ENCODE measurements at regions not wholly inside any gene's neighbourhood (a gene's known extent, or its start where the extent isn't known, plus 50 kb on each side); places are given as distances from the start of the nearest gene placed in this dataset.

DNA sequence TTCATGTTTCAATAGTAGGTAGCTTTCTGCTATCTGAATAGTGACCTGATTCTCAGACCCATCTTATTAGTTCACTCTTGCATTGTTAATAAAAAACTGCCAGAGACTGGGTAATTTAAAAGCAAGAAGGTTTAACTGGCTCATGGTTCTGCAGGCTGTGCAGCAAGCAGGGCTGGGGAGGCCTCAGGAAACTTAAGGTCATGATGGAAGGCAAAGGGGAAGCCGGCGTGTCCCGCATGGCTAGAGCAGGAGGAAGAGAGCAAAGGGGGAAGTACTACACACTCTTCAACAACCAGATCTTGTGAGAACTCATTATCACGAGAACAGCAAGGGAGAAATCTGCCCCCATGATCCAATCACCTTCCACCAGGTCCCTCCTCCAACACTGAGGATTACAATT is 185.2 kb upstream of the PITRM1 start:
- DNase-seq (ENCODE audit: low read depth in 2 of 3, low spot score in 2 of 3) = no peak

DNA sequence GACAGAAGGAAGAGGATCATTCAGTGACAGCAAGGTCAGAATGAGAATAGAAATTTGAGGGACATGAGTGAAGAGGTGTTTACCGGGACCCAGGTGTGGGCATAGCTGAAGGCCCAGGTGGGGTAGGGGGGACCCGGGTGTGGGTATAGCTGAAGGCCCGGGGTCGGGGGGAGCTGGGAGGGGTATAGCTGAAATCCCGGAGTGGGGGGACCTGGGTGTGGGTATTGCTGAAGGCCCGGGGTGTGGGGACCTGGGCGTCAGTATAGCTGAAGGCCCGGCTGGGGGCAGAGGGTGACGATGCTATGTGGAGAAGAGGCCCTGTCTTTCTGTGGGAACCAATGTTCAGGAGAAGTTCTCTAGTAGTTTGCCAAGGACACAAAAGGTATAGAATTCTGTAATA is 183.0 kb upstream of the PITRM1 start:
- no peak for DNase-seq (ENCODE audit: low read depth in 2 of 3, low spot score in 2 of 3)

DNA sequence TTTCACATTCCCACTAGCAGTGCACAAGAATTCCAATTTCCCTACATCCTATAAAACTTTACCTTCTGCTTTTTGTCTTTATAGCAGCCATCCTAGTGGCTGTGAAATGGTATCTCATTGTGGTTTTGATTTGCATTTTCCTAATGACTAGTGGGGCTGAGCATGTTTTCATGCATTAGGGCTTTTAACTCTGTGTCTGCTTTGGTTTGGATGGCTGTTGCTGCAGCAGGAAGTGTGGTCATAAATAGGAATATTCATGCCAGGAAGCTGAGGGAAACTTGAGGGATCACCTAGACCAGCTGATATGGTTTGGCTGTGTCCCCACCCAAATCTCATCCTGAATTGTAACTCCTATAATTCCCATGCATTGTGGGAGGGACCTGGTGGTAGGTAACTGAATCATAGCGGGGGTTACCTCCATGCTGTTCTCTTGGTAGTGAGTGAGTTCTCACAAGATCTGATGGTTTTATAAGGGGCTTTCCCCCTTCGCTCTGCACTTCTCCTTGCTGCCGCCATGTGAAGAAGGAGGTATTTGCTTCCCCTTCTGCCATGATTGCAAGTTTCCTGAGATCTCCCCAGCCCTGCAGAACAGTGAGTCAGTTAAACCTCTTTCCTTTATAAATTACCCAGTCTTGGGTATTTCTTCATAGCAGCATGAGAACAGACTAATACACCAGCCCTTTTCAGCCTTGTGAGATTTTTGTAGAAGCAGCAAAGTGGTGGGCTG is 181.8 kb upstream of the PITRM1 start:
- DNase-seq (ENCODE audit: low read depth in 2 of 3, low spot score in 2 of 3) = no peak

DNA sequence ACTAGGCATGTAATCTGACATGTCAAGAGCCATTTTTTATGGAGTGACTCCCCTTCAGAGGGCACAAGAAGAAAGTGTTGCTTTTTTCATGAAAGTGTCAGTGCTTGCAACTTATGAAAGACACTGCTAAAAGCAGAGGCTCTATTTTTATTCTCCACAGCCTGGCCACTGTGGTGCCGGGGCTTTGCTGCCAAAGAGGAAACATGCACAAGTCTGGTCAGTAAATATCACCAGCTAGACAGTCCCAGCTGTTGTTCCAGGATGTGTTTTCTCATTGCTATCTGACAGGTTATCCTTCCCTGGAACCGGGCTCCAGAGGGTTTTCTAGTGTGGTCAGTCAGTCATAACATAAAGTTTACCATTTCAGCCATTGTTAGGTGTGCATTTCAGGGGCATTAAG is 180.7 kb upstream of the PITRM1 start:
- no peak for DNase-seq (ENCODE audit: low read depth in 2 of 3, low spot score in 2 of 3)

DNA sequence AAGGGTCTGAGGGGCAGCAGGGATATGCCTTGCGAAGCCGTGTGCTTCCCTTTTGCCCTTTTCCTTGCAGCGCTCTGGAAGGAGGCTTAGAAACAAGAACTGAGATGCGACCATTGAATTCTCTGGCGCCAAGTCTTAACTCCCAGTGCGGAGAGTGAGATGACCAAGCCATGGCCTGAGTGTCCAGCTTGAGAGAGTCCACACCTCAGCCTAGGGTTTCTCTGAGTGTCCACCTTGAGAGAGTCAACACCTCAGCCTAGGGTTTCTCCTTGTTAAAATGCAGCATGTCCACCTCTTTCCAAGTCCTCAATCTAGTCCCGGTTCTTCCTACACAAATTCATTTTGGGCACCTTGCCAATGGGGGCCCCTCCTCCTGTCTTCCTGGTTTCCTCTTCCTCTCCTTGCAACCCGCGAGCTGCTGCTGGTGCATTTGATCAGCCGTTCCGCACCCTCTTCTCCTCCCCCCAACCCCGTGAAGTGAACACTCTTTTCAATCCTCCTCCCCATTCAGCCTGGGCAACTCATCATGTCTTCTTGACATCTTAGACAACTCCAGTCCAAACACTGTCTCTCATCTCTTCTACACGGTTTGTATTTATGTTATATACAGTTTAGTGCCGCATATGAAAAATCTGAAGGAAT is 178.2 kb upstream of the PITRM1 start:
- DNase-seq (ENCODE audit: low read depth in 2 of 3, low spot score in 2 of 3) = no peak

DNA sequence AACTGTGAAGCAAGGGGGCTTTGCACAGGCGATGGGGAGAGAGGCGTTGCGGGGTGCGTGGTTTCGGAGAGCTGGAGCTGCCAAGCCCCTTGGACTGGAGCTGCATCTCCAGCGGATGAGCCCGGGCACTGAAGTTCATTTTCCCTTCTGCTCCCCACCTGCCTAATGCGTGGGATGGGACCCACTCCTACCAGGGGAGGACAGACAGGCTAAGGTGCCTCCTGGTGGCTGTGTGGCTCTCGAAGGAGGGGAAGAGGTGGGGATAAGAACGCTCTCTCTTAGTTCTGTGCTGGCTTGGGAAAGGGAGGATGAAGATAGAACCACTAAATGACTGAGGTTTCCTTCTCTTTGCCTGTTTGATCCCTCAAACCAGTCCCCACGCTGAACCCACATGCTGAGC is 177.6 kb upstream of the PITRM1 start:
- no peak for DNase-seq (ENCODE audit: low read depth in 2 of 3, low spot score in 2 of 3)

DNA sequence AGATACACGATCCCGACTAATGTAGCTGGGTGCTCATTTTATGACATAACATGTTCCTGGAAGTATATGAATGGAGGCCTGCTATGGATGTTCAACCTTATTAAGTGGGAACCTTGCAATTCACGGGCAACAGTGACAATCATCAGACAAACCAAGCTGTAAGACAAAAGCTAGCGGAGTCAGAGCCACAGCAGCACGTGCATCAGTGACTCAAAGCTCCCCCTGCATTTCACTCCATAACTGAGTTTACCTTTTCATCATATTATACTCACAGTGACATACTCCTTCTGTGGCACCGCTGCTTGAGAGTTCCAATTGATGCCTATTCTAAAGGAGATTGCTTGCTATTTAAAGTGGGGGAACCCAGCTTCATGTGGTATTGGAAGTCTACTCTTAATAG is 176.0 kb upstream of the PITRM1 start:
- no peak for DNase-seq (ENCODE audit: low read depth in 2 of 3, low spot score in 2 of 3)

DNA sequence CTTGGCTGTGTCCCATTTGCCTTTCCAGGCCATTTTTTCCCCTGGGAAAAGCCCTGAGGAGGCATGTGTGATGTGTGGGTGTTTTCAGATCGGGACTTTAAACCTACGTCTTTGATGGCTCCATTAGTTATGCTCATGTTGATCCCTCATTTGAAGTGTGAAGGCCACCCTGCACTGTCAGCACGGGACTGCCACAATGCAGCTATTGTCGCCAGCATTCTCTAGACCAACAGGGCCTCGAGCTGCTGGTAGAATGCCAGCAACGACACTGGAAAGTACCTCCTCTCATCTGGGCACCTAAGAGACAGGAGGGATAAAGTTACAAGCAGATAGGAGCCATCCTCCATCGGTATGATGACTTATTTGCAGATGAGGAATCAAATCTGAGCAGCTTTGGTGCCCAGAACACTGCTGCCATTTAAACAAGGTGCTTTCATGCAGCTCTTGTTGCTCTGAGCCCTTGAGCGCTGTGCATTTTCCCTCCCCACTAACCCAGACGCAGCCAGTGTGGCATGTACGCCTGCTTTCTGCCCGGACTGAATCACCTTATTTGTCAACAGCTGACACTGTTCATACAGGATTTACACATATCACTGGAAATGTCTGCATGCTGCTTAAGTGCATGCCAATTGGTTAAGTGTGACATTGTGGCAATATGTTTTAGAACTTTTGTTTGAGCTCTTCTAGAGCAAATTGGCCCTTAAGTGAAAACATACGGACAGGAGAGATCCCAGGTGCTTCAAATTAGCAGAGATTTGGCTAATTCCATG is 175.0 kb upstream of the PITRM1 start:
- no peak for DNase-seq (ENCODE audit: low read depth in 2 of 3, low spot score in 2 of 3)

DNA sequence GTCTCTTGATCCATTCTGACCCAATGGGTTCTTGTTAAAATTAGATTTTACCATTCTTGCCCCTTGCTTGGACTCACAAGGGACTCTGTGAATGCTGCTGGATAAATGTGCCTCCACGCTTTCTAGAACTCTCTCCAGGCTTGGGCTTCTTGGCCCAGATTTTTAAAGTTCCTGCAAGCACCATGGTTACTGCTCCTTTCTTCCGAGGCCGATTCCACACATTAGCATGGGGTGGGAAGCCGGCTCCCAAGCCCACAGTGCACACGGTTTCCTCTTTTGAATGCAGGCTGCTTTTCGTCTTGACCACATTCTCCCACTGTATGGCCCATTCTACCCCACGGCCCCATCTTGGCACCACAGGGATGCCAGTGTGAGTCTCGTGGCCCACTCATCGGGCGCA is 174.3 kb upstream of the PITRM1 start:
- DNase-seq (ENCODE audit: low read depth in 2 of 3, low spot score in 2 of 3) = no peak

DNA sequence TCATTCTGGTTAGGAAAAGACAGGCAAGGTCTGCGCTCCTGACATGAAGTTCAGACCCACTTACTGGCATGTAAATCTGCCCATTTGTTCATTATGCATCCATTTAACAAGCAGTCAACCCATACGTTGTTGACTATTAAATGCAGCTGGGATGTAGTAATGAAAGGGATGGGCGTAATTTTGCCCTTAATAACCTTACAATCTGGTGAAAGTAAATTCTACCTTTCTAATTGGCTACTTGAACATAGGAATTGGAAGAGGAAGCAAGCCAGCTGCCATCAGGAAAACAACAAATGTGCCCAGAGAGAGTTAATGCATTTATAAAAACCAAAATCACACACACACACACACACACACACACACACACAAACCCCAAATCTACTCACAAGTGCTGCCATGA is 170.2 kb upstream of the PITRM1 start:
- DNase-seq (ENCODE audit: low read depth in 2 of 3, low spot score in 2 of 3) = no peak

DNA sequence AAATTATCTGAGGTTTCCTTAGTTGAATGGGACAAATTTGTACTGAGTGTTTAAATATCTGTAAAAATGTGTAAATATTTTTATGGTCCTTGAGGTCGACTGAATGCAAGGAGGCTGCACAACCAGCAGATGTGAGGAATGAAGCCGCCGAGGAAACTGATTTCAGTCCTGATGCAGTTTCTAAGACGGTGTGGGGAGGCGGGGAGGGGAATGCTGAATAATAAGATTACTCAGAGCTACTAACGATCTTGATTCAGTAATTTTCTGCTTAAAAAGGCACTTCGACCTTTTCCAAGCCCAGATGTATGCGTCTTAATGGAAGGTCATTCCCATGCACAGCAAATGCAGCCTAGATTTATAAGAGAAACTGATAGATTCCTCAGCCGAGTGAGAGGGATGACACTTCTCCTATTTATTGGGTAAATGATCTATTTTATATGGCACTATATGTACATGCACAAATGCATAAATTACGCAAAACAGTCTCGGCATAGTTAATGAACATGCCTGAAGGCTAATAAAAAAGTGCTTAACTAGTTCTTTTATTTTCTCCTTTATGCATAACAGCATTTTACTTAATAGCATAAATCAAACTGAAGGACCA is 167.6 kb upstream of the PITRM1 start:
- no peak for DNase-seq (ENCODE audit: low read depth in 2 of 3, low spot score in 2 of 3)

DNA sequence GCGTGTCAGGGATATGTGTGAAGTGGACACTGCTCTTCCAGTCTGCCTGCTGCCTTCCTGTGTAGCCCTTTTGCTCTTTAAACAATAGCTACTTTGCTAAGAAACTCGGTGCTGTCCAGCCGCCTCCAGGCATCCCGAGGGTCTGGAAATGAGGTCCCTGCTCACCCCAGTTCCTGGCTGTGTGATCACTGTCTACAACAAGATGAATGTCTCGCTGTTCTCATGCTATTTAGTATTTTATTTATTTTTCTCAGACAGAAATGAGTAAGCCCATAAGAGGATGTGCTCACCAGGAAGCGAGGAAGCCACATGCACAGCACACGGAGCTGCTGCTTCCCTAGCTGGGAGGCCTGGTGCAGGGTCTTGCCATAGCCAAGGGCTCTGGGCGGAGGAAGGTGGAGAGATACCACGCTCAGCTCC is 167.0 kb upstream of the PITRM1 start:
- DNase-seq (ENCODE audit: low read depth in 2 of 3, low spot score in 2 of 3) = no peak

DNA sequence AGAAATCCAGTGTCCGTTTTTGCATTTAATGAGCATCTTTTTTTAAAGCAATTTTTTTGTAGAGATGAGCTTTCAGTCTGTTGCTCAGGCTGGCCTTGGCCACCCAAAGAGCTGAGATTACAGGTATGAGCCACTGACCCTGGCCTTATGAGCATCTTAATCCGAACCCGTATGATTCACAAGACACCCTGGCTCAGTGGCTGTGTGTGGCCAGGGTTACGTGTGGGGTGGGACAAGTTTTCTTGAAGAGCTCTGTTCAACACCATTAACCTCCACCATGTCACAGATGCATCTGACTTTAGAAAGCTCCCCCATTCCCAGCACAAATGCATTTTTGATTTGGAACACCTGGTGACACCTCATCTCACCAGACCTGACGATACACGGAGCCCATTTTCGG is 166.5 kb upstream of the PITRM1 start:
- no peak for DNase-seq (ENCODE audit: low read depth in 2 of 3, low spot score in 2 of 3)

DNA sequence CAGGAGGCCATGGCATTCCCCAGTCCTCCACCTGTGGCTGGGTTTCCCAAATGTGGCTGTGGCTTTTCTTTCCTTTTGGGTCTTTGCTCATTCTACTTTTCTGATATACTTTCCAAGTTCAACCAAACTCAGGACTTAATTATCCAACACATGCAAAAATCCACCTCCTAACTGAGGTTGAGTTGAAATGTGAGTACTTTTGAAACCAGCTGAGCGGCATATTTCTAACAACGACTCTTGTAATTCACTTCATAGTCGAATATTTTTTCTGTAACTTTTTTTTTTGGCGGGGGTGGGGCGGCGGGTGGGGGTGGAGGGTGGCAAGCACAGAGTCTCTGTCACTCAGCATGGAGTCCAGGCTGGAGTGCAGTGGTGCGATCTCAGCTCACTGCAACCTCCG is 165.2 kb upstream of the PITRM1 start:
- DNase-seq (ENCODE audit: low read depth in 2 of 3, low spot score in 2 of 3) = no peak

DNA sequence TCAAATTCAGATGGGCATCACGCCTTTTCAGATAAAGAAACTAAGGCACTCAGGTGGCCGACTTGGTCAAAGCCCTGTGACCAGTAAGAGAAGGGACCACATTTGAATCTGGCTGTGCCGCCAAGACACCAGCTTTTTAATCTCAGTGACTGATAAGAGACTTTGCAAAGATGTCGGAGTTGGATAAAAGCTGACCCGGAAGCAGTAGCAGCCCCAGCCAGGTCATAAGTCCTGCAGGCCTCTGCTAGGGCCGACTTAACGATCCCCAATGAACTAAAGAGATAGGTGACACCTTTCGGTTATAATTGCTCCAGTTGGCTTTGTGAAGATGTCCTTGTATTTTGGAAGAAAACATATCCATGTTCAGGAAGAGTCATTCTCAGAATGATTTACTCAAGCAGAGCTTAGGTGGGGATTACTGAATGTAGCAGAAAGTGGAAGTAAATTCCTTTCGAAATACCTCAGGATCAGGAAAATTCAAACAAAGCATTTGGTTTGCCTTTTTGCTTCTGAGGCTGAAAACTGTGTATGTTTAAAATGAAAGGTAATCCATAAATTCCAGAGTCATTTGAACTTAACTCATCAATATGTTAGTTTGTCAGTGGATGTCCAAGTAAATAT is 164.2 kb upstream of the PITRM1 start:
- no peak for DNase-seq (ENCODE audit: low read depth in 2 of 3, low spot score in 2 of 3)

DNA sequence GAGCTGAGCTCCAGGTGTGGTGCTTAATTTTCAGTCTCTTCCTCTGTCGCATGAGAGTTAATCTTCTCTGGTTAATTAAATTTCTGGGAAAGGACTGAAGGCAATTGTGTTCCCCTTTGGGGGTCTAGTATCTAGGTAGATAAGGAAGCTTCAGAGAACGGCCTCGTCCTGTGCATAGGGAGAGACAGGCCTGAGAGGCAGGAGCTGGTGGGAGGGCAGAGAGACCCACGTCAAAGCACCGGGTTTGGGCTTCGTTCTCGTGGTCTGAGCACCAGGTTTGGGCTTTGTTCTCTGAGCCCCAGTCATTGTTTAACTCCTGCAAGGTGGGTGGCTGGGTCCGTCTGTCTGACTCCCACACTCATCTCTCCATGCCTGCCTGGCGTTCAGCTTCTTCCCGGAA is 160.8 kb upstream of the PITRM1 start:
- no peak for DNase-seq (ENCODE audit: low read depth in 2 of 3, low spot score in 2 of 3)

DNA sequence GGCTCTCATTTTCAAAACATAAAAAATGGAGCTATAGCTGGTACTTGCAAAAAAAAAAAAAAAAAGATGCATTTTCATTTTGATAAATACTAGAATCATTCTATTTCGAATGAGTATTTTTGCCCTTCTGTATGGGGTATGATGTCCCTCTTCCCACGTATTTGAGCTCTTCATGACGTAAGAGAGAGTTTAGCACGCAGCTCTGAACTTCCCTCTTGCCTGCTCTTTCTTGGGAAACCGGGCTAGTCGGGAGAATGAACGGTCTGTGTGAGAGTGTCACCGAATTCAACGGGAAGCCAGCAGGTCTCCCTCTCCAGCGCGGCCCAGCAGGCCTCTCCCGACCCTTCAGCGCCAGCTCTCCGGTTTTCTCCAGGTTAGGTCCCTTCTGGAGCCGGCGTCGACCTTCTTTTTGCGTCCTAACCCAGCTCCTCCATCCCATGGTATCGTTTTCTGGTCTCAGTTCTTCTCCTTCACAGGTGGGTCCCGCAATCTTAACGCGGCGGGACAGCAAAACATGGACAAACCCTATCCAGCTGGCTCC is 159.2 kb upstream of the PITRM1 start:
- DNase-seq (ENCODE audit: low read depth in 2 of 3, low spot score in 2 of 3) = no peak

DNA sequence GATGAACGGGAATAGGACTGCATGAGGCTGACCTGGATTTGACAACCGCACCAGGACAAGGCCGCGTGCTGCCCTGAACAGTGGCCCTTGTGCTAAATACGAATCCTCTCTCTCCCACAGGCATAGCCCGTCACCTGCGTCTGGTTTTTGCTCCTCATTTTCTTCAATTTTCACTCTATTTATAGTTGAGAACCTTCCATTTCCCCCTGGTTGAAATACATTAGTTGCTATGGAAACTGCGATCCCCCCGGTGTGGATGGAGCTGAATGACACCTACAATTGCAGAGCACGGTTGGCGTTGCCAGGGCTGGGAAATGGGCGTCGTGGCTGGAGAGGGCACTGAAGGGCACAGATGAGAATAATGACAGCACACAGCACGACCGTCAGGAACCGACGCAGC is 158.6 kb upstream of the PITRM1 start:
- DNase-seq (ENCODE audit: low read depth in 2 of 3, low spot score in 2 of 3) = no peak

DNA sequence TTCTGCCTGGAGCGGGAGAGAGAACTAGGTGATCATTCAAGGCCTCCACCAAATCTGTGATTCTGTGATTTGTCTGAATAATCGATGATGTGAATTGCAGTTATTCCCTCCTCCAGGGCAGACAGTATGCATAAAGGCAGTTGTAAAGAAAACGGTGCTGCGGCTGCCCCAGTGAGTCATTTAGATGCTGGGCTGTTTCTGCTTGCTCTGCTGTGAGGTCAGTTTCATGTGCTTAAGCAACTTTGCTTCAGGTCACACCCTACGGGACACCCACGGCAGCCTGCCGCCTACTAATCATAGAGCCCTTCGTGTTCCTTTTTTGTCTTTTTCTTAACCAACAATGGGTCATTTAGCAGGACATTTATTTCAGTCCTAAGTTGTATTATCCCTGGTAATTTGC is 158.1 kb upstream of the PITRM1 start:
- DNase-seq (ENCODE audit: low read depth in 2 of 3, low spot score in 2 of 3) = no peak

DNA sequence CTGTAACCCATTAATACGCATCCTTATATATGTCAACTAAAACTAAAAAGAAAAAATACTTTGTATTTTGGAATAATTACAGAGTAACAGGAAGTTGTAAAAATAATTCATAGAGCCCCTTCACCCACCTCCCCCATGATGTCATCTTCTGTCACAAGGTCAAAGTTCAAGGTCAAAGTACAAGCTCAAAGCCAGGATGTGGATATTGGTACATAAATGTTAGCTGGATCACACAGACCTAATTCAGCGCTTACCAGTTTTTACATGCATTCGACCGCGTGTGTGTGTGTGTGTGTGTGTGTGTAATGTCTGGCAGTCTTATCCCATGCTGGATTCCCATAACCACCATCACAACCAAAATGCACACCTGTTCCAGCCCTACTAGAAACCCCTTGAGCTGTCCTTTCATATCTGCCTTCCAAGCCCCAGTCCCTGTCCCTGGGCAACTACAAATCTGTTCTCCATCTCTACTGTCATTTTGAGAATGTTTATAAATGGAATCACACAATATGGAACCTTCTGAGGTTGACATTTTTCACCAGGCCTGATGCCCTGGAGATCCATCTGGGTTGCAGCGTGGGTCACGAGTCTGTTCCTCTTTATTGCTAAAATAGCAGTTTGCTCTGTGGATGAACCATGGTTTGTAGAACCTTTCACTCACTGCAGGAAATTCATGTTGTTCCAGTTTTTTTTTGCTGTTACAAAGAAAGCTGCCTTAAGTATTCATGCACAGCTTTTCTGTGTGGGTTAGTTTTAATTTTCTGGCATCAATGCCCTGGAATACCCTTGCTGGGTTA is 153.6 kb upstream of the PITRM1 start:
- no peak for DNase-seq (ENCODE audit: low read depth in 2 of 3, low spot score in 2 of 3)

Data from activated CD8-positive, alpha-beta memory T cell treated with anti-CD3 and anti-CD28 coated beads for 48 hours (primary cell).